Forelimb muscle (tissue), 1 donor: ENCODE measurements at regions not wholly inside any gene's neighbourhood (a gene's known extent, or its start where the extent isn't known, plus 50 kb on each side); places are given as distances from the start of the nearest gene placed in this dataset.
"Not testable (repeated sequence)": the region's sequence is repeated elsewhere in the genome, so short reads cannot be mapped to it uniquely, and the experiment has no call there.

Experiments used
- DNase-seq: peaks from one replicate; pipeline ENCODE4 v3.0.0-alpha.2; 2013; ENCODE audit warnings: low read depth

GRCh38 chr15:77862651-77863104 is 214.8 kb downstream of the TBC1D2B start:
- no peak for DNase-seq

GRCh38 chr15:77861997-77862635 is 215.4 kb downstream of the TBC1D2B start:
- DNase-seq: not testable (repeated sequence)

- no peak for DNase-seq
Measured at GRCh38 chr15:77860071-77860691, 217.3 kb downstream of the TBC1D2B start.

GRCh38 chr15:77859491-77860060 is 217.9 kb downstream of the TBC1D2B start:
- no peak for DNase-seq

- DNase-seq: no peak
Measured at GRCh38 chr15:77858792-77859490, 218.6 kb downstream of the TBC1D2B start.

GRCh38 chr15:77857419-77857818 is 220.1 kb downstream of the TBC1D2B start:
- no peak for DNase-seq

GRCh38 chr15:77856705-77857346 is 220.7 kb downstream of the TBC1D2B start:
- DNase-seq: no peak

GRCh38 chr15:77855871-77856270 is 221.6 kb downstream of the TBC1D2B start:
- DNase-seq: no peak

- DNase-seq: no peak
Measured at GRCh38 chr15:77854980-77855379, 222.3 kb upstream of the LINGO1 start.

GRCh38 chr15:77853910-77854309 is 221.2 kb upstream of the LINGO1 start:
- no peak for DNase-seq

GRCh38 chr15:77853008-77853328 is 220.3 kb upstream of the LINGO1 start:
- no peak for DNase-seq

GRCh38 chr15:77852241-77853007 is 219.7 kb upstream of the LINGO1 start:
- DNase-seq: no peak

- DNase-seq: no peak
Measured at GRCh38 chr15:77851691-77852090, 219.0 kb upstream of the LINGO1 start.

- DNase-seq: no peak
Measured at GRCh38 chr15:77851086-77851485, 218.4 kb upstream of the LINGO1 start.

GRCh38 chr15:77846986-77847385 is 214.3 kb upstream of the LINGO1 start:
- no peak for DNase-seq

- no peak for DNase-seq
Measured at GRCh38 chr15:77846360-77846759, 213.6 kb upstream of the LINGO1 start.

GRCh38 chr15:77844798-77845446 is 212.2 kb upstream of the LINGO1 start:
- DNase-seq: no peak

- no peak for DNase-seq
Measured at GRCh38 chr15:77843546-77843945, 210.8 kb upstream of the LINGO1 start.

- DNase-seq: no peak
Measured at GRCh38 chr15:77840991-77841775, 208.5 kb upstream of the LINGO1 start.
